Prostate gland (tissue), 2 donors: ENCODE measurements at regions not wholly inside any gene's neighbourhood (a gene's known extent, or its start where the extent isn't known, plus 50 kb on each side); places are given as distances from the start of the nearest gene placed in this dataset.

Source experiments
- DNase-seq: peaks from one replicate; pipeline ENCODE4 v3.0.0-alpha.2; 2019; ENCODE audit warnings: low spot score
- H3K27ac ChIP-seq, 2 donors: fragments of 200-600 bp; sonication (generic); 2 replicates each; pipeline ENCODE4 v1.5.1; 2017 to 2019
- H3K27me3 ChIP-seq: fragments of 200-600 bp; sonication (generic); replicated peaks from 2 replicates; pipeline ENCODE4 v1.5.1; 2019; ENCODE audit not compliant: insufficient read depth
- H3K36me3 ChIP-seq, 2 donors: fragments of 200-600 bp; sonication (generic); 1 replicate in 1 of 2; 2 replicates in 1 of 2; pipeline versions ENCODE4 v1.5.1 to v1.8.1; 2017 to 2019
- H3K4me1 ChIP-seq: fragments of 200-600 bp; sonication (generic); replicated peaks from 2 replicates; pipeline ENCODE4 v1.5.1; 2019
- H3K4me3 ChIP-seq, 2 donors: fragments of 200-600 bp; sonication (generic); 2 replicates each; pipeline ENCODE4 v1.5.1; 2017 to 2019
- H3K9me3 ChIP-seq: fragments of 200-600 bp; sonication (generic); 2 replicates; pipeline ENCODE4 v1.5.1; 2017
- CTCF ChIP-seq, 4 experiments: fragments of 200-600 bp in 2 of 4; fragments of 450-650 bp in 2 of 4; sonication (generic) in 2 of 4; IDR thresholded peaks; 1 replicate in 3 of 4; 2 replicates in 1 of 4; pipeline ENCODE4 v1.5.1; 2016 to 2019; ENCODE audit warnings: antibody characterized with exemption in 4 of 4, mild to moderate bottlenecking in 2 of 4, moderate library complexity in 2 of 4
- POLR2A ChIP-seq: fragments of 450-650 bp; IDR thresholded peaks from one replicate; pipeline ENCODE4 v1.6.1; 2016; ENCODE audit warnings: antibody characterized with exemption, mild to moderate bottlenecking
- POLR2AphosphoS5 ChIP-seq: sonication (generic); formaldehyde crosslinking; IDR thresholded peaks from one replicate; pipeline ENCODE4 v1.6.1; 2017; ENCODE audit warnings: antibody characterized with exemption
- WGBS: methylation state at CpG from one replicate; pipeline ENCODE4 v1.1.5; 2018; 5-methylcytosine and 5-hydroxymethylcytosine counted together
- intact Hi-C: fragments of 100-400 bp; cut with DNase I; formaldehyde crosslinking; loops from one replicate; pipeline ENCODE4 v1.14.2; 2022

- no peak for DNase-seq
- Histone ChIP-seq H3K27me3 (no peaks in the 10 kb centered on the region), H3K4me3 (no peak overlapping the region), H3K9me3 (no peaks in the 10 kb centered on the region), H3K4me1 (no peaks in the 10 kb centered on the region), H3K36me3 (no peaks in the 10 kb centered on the region), H3K27ac (no peak overlapping the region)
- 77% methylated on average over 7 of the region's 7 CpGs for WGBS
- TF ChIP-seq POLR2AphosphoS5 = no peak
- no peak for TF ChIP-seq POLR2A
- TF ChIP-seq CTCF (IDR thresholded peaks at IDR 0.05) = no peak
- intact Hi-C loops = no loop called here
These were observed 243.8 kb downstream of the MATN1 start for GRCh38 chr1:30479575-30479974.

GRCh38 chr1:30478799-30479563 lies 244.4 kb downstream of the MATN1 start:
- Histone ChIP-seq H3K27me3 (no peaks in the 10 kb centered on the region), H3K4me1 (no peaks in the 10 kb centered on the region), H3K36me3 (no peaks in the 10 kb centered on the region), H3K27ac (no peak overlapping the region), H3K4me3 (no peak overlapping the region), H3K9me3 (no peaks in the 10 kb centered on the region)
- WGBS = 84% methylated on average over 12 of the region's 13 CpGs
- no peak for DNase-seq
- intact Hi-C loops = no loop called here
- TF ChIP-seq POLR2A (no peak), CTCF (IDR thresholded peaks at IDR 0.05) (no peak)

GRCh38 chr1:30478283-30478682 lies 245.1 kb downstream of the MATN1 start:
- no peak for DNase-seq
- intact Hi-C loops = no loop called here

GRCh38 chr1:30477588-30477987 lies 245.8 kb downstream of the MATN1 start:
- no peak for DNase-seq
- Histone ChIP-seq H3K4me3 (no peak overlapping the region), H3K36me3 (no peaks in the 10 kb centered on the region), H3K4me1 (no peaks in the 10 kb centered on the region), H3K27me3 (no peaks in the 10 kb centered on the region), H3K27ac (no peak overlapping the region), H3K9me3 (no peaks in the 10 kb centered on the region)
- intact Hi-C loops = no loop called here
- 78% methylated on average over 8 of the region's 8 CpGs for WGBS
- TF ChIP-seq POLR2A (no peak), POLR2AphosphoS5 (no peak), CTCF (IDR thresholded peaks at IDR 0.05) (no peak)

More at GRCh38 chr1:30478283-30478682, 245.1 kb downstream of the MATN1 start:
- WGBS = 83% methylated on average over 6 of the region's 6 CpGs
- H3K36me3 ChIP-seq = no peaks in the 10 kb centered on the region
- H3K4me1 ChIP-seq = no peaks in the 10 kb centered on the region
- H3K9me3 ChIP-seq = no peaks in the 10 kb centered on the region
- TF ChIP-seq POLR2AphosphoS5 (no peak), POLR2A (no peak), CTCF (IDR thresholded peaks at IDR 0.05) (no peak)
- no peak overlapping the region for H3K4me3 ChIP-seq
- H3K27ac ChIP-seq = no peak overlapping the region
- no peaks in the 10 kb centered on the region for H3K27me3 ChIP-seq

- Histone ChIP-seq H3K27me3 (no peaks in the 10 kb centered on the region), H3K4me1 (no peaks in the 10 kb centered on the region), H3K4me3 (no peak overlapping the region), H3K27ac (no peak overlapping the region), H3K36me3 (no peaks in the 10 kb centered on the region), H3K9me3 (no peaks in the 10 kb centered on the region)
- TF ChIP-seq CTCF (IDR thresholded peaks at IDR 0.05) (no peak), POLR2AphosphoS5 (no peak), POLR2A (no peak)
- DNase-seq = no peak
- WGBS = 86% methylated on average over 8 of the region's 8 CpGs
- intact Hi-C loops = no loop called here
These were observed 246.4 kb downstream of the MATN1 start for GRCh38 chr1:30476911-30477459.
